ENCODE measurements at regions not wholly inside any gene's neighbourhood (a gene's known extent, or its start where the extent isn't known, plus 50 kb on each side); places are given as distances from the start of the nearest gene placed in this dataset.
A peak's percentile ranks its signal among the peaks of the same experiment; 100 is the strongest.

DNA sequence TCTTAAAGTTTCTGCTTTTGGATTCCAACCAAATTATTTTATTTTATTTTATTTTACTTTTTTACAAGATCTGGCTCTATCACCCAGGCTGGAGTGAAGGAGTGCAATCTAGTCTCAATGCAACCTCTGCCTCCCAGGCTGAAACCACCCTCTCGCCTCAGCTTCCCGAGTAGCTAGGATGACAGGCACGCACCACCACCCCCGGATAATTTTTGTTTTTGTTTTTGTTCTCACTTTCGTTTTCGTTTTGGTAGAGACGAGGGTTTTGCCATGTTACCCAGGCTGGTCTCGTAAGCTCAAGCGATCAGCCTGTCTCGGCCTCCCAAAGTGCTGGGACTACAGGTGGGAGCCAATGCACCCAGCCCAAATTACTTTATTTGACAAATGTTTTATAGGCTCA lies 219.8 kb downstream of the ETS1 start:
- no peak for DNase-seq (ENCODE audit: low read depth in 4 of 4, low spot score in 3 of 4)

DNA sequence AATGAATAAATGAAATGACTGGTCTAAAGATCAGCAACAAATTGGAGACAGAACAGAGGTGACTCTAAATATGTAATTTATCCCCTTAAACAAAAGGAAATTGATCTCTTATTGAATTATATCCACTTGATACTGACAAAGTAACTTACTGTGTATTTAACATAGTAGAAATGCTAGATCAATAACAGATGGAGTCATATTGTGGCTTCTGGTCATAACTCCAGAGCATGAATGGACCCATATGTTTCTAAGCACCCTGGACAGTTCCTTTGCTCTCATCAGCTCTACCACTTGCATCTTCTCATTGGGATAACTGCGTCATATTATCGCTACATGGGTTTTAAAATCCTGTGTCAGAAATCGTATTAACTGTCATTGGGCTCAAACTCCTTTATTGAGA lies 222.3 kb downstream of the ETS1 start:
- peak; percentile 36 to 61 (median 50) for DNase-seq (ENCODE audit: low read depth in 4 of 4, low spot score in 3 of 4)

DNA sequence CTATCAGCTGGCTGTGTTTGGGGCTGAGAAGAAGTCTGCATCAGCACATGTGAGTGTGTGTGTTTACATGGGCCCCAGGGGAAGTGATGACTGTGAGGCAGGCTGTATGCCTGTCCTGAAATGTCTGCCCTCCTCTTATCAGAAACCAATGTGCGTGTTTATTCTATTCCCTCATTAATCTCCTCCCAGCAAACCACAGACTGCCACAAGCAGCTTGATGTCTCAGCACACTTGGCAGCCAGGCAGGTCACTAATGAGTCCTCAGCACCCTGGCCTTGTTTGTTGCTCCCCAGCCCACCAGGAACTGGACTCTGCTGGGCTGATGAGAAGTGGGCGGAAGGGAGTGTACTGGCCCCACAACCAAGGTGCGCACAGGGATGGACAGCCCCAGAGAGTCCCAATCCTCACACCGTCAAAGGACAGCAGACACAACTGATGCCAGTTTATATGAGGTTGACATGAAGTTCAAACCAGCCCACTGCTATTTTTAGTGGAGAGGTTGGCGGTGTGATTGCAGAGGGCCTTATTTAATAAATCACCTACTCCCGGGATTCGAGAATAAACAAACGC lies 225.8 kb downstream of the ETS1 start:
- no peak for DNase-seq (ENCODE audit: low read depth in 4 of 4, low spot score in 3 of 4)

DNA sequence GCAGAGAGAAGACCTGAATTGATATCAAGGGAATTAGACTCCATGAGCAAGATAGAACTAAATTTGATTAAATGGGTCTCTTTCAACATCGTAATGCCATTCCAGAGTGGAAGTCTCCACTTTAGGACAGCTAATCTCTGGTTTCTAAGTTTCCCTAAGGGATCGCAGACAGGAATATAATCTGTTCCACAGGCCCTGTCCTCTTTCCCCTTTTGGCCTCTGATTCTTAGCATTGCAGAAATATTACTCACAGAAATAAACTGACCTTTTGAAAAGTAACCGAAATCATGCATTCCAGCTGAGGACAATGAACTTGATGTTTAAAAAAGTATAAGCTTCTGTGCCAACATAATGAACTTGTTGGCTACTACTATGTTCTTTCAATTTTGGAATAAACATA lies 227.8 kb downstream of the ETS1 start:
- DNase-seq (ENCODE audit: low read depth in 4 of 4, low spot score in 3 of 4), result no peak

DNA sequence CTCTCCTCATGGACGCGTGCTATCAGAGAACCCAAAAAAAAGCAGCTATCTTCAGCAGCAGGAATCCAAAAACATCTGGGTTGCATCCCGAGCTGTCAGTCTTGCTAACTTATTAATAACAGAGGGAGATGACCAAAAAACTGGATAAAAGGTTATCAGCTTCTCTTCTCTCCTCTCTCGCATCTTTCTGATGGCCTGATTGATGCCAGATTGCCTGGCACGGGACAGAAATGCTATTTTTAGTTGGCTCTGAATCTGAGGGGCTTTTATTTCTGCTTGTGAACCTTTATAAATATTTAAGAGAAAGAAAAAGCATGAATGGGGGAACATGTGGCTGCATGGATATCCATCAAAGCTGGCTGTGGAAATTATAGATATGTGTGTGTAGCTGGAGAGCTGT lies 230.3 kb downstream of the ETS1 start:
- DNase-seq (ENCODE audit: low read depth in 4 of 4, low spot score in 3 of 4), result no peak

DNA sequence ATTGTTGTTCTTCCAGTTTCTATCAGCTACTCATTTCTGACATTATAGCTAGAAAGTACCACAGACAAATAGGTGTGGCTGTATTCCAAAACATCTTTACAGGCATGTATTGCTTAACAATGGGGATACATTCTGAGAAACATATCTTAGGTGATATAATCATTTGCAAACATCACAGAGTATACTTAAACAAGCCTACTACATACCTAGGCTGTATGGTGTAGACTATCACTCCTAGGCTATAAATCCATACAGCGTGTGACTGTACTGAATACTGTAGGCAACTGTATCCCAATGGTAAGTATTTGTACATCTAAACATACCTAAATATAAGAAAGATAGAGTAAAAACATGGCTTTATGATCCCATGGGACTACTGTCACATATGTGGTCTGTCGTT lies 231.8 kb downstream of the ETS1 start:
- no peak for DNase-seq (ENCODE audit: low read depth in 4 of 4, low spot score in 3 of 4)

DNA sequence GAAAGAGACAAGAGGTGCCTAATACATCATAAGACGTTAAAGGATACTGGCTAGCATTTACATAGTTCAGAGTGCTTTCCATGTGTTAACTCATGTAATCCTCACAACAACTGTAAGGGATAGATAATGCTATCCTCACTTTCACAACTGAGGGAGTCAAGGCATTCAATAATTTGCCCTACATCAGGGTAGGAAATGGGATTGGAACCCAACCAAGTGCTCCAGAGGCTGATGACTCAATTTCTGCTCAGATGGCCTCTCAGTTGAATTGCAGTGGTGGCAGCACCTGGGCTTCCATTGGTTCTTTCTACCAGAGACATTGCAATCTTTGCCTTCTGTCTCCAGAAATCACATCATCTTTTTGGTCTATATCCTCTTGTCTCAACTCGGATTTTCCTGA lies 232.9 kb downstream of the ETS1 start:
- no peak for DNase-seq (ENCODE audit: low read depth in 4 of 4, low spot score in 3 of 4)

DNA sequence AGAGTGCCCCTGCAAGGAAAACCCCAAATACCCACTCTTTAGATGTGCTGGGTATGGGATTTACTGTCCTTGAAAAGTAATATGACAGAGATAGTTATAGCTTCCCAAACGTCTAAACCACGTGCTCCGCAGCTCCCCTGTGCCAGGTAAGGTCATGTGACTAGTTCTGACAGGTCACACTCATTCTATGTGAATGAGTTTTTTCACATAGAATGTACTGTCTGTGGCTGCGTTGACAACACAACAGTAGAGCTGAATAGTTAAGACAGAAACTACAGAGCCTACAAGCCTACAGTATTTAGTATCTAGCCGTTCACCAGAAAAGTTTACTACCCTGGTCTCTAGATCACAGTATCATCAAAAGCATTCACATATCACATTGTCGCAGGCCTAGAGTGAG lies 236.2 kb downstream of the ETS1 start:
- no peak for DNase-seq (ENCODE audit: low read depth in 4 of 4, low spot score in 3 of 4)

DNA sequence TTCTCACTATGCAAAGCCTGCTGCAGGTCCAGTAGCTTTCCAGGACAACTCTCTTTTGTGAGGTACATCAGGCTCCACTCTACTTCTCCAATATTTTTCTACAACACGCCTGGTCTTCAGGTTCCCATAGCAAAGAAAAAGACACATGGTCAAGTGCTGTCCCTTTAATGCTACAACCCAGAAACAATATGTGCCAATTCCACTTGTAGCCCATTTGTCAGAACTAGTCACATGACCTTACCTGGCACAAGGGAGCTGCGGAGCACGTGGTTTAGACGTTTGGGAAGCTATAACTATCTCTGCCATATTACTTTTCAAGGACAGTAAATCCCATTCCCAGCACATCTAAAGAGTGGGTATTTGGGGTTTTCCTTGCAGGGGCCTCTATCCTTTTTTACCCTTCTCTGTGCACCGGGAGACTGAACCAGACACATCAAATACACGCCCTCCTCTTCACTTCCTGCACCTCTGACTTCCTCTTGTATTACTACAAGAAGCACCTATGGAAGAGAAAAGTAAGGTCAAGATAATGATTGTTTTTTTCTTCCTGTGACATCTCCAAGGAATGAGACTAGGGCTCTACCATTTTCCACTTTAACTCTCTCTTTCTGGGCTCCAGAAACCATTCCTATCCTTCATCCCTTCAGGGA lies 237.6 kb downstream of the ETS1 start:
- no peak for DNase-seq (ENCODE audit: low read depth in 4 of 4, low spot score in 3 of 4)

DNA sequence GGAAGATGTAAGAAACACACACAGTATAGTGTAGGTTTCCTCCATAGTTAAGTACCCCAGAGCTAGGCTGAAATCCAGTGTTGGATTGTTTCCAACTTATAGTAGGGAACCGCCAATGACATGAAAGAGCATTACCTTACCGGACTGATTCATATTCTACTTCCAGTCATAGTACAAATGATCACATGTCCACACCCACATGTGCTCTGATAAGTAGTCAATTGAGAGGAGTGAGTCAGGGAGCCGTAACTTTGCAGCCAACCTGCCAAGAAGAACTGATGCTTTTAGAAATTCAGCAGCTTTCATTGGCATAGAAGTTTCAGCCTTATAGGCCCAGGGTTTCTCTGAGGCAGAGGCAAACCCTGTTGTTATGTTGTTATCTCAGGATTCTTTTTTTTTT lies 240.6 kb downstream of the ETS1 start:
- no peak for DNase-seq (ENCODE audit: low read depth in 4 of 4, low spot score in 3 of 4)

DNA sequence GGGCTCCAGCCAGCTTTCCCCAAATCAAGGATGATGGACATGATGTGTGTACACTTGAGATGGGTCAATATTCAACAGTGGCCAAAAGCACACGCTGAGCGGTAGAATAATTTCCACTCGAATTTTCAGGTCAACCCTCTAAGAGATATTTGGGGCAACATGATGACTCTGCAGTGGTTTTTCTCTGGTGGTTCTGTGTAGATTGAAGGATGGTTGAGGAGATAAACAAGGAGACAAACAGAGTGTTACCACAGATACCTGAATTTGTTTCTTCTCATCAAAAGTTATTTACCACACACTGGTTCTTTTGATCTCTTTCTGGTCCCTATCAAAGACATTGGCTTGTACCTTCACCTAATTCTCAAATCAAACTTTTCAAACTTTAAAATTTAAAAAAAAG lies 242.0 kb downstream of the ETS1 start:
- DNase-seq (ENCODE audit: low read depth in 4 of 4, low spot score in 3 of 4), result no peak

DNA sequence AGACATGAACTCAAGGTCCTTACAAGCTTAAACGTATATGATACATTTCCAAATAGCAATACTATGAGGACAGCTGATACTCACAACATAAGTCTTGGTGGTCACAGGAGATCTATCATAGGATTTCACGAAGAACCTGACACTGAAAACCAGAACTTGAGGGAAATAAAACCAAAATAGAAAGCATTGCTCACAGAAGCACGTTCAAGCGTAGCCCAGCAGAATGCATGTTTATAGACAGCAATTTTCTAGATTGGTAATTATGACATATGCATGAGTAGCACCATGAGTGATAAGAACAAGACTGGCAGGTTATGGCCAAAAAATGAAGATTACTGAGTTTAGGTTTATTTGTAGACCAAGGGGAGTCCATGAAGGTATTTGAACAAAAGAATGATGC lies 243.5 kb downstream of the ETS1 start:
- no peak for DNase-seq (ENCODE audit: low read depth in 4 of 4, low spot score in 3 of 4)

DNA sequence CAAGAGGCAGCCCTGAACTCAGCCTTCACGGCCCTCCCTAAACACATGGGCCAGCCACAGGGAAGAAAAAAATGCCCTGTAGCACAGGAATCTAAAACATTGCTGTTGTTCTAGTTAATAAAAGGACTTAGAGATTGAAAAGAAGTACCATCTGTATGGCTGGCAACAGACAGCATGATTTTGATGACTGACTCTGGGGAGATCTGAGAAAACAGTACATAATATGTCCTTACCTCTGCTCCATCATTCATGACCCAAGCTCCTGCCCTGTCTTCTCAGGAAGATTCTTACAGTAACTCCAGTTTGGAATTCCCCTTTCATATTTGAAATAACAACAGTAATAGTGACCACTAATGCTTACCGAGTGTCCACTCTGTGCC lies 244.2 kb downstream of the ETS1 start:
- DNase-seq (ENCODE audit: low read depth in 4 of 4, low spot score in 3 of 4), result no peak

DNA sequence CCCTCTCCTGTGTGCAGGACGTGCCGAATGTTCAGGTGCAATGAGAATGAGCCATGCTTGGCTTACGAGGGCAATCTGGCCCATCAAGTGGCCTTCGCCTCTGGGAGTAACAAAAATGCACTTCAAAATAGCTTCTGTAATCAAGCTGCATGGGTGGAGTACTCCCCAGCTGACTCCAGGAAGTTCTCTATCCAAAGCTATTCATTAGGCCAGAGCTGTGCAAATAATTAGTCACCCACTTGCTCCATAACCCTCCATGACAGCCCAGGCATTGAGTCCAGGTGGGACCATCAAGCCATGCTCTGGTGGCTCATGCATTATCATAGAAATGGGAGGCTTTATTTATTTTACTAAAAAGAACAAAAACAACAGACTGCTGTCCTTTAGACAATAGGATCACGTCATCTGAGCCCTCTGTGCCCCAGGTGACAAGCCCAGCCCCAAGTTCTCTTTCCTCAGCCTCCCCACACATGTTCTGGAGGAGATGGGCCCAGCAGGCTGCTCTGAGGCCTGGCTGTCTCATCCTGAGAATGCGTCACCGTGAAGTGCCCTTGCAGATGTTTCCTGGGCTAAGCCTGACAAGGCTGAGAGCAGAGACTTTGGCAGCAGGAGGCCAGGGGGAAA lies 244.7 kb downstream of the ETS1 start:
- DNase-seq (ENCODE audit: low read depth in 4 of 4, low spot score in 3 of 4), result no peak

DNA sequence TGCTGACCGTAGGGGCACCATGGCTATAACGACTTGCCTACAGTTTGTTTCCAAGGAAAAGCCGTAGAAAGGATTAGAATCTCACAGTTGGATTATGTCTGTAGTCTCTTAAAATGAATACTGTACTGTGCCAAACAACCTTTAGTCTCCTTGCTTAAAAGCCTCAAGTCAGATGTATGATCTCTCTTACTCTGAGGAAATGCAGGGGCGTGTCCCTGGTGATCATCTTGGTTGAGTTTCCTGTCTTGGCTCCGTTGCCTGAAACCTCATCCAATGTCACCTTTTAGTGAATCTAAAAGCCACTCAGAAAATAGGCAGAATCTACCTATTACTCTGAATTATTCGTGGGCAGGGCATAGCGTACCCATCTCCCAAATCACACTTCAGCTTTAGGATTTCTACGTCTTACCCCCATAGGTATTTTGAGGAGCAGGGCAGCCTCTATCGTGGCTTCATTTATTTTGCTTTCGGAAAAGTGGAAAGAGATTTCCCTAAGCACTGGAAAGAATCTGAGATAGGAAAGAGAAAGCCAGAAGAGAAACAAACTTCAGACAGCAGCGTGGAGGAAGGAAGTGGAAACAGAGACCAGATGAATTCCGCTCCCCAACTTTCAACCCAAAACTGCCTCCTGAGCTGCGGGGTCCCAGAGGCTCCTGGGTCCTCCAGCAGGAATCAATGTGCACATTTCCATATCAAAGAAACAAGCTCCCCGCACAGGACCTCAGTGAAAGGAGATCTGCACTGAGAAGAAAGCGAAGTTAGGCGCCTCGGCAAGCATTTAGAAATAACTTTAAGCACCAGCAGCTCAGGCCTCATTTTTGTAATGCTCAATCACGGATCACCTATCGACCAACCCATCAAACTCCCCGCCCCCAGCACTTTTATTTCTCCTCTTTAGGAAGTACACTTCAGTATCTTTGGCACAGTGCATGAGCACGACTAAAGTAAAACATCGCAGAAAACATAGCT lies 245.8 kb downstream of the ETS1 start:
- no peak for DNase-seq (ENCODE audit: low read depth in 4 of 4, low spot score in 3 of 4)

DNA sequence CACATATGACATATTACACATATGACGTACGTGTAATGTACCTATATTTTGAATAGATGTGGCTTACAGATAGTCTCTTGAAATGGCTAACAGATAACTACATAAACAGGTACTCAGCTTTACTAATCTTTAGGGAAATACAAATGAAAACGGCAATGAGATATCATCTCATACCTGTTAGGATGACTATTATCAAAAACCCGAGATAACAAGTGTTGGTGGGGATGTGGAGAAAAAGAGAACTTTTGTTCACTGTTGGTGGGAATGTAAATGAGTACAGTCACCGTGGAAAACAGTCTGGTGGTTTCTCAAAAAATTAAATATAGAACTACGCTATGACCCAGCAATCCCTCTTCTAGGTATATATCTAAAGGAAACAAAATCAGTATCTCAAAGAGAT lies 247.6 kb downstream of the ETS1 start:
- DNase-seq (ENCODE audit: low read depth in 4 of 4, low spot score in 3 of 4), result no peak

DNA sequence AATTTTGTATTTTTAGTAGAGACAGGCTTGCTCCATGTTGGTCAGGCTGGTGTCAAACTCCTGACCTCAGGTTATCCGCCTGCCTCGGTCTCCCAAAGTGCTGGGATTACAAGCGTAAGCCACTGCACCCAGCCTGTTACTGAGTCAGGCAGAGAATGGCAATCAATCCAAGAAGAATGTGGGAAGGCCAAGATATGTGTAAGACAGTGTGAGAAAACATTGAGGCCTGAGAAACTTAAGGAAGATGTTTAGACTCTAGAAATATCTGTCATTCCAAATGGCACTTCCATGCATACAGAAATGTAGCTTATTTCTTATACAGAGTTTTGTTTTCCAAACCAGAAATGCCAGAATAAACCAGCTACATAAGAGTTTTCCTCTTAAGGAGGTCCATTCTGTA lies 248.5 kb downstream of the ETS1 start:
- DNase-seq (ENCODE audit: low read depth in 4 of 4, low spot score in 3 of 4), result no peak

DNA sequence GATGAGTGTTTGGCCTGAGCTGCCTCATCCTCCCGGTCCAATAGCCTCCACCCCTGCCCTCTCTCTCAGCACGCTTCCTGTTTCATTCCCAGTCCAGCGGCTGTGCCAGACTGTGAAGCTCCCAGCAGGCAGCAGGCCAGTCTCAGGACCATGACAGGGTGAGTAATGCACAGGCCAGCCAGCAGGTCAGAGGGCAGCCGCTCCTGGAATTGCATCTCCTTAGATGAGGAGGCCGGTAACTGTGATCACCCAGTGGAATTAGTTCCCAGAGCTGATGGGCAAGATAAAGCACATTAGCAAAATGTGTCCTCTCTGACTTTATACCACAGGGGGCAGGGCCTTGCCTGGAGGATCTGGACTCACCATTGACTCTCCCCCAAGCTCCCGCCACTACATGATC lies 251.2 kb downstream of the ETS1 start:
- no peak for DNase-seq (ENCODE audit: low read depth in 4 of 4, low spot score in 3 of 4)

DNA sequence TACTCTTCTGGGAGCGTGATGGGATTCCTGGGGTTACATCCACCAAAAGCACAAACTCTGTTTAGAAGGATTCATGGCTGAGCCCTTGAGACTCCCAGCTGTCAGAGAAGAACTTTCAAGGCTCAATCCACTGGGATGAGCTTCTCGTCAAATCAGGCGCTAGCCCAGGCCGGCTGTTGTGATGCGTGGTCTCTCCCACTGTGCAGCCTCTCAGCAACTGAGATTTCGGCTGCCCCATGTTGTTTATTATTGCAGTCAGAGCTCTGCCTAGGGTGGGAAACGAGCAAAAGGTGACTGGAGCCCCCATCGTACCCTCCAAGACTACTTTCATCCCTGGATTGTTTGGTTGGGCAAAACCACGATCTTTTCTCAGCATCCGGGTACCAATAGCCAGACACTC lies 251.6 kb downstream of the ETS1 start:
- DNase-seq (ENCODE audit: low read depth in 4 of 4, low spot score in 3 of 4), result no peak

DNA sequence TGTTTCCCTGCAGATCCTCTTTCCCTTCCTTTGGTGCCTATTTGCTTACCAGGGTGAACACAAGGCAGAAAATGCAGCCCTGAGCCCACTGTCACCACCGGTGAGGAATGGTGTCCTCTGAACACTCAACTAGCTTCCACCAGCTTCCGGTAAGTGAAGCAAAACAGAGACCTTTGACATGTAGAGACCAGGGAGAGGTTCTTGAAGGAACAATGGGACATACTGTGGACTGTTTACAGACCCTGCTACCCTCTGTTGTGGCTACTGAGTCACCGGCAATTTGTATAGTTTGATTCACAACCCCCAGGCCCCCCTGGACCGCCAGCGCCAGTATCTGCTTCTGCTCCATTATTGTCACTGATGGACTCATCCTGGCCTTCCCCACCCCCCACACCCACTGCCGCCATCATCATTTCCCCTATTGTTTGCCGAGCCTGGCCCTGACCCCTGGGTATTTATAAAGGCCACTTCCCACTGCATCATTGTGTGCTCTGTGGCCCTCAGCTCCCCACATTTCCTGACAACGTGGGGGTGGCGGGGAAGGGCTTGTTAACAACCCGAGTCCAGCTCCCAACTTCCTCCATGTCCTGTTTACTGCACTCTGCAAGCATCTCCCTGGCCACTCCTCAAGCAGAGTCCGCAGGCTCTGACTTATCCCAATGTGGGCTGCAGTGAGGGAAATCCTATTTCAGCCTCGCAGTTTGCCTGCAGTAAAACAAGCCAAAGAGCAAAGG lies 252.9 kb downstream of the ETS1 start:
- no peak for DNase-seq (ENCODE audit: low read depth in 4 of 4, low spot score in 3 of 4)

DNA sequence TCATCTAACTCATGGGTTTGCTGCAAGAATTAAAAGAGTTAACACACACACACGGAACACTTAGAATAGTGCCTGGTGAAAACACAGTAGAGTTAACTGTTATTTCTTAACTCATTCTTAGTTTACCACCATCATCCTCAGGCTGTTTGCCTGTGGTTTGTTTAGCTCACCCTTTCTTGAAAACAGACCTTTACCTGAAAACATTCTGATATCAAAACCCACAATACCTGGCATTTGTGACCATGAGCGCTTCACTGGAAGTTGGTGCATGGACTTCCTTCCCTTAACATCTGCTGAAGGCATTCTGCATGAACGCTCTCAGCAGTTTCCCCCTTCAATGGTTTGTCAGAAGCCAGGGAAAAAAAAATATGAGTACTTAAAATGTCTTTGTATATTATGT lies 256.0 kb downstream of the ETS1 start:
- no peak for DNase-seq (ENCODE audit: low read depth in 4 of 4, low spot score in 3 of 4)

All from right renal pelvis (tissue), 4 donors.